Muscle of arm (tissue), 1 donor: ENCODE measurements at regions not wholly inside any gene's neighbourhood (a gene's known extent, or its start where the extent isn't known, plus 50 kb on each side); places are given as distances from the start of the nearest gene placed in this dataset.
A peak's percentile ranks its signal among the peaks of the same experiment; 100 is the strongest.
"Not testable (repeated sequence)": the region's sequence is repeated elsewhere in the genome, so short reads cannot be mapped to it uniquely, and the experiment has no call there.

Experiments used
- DNase-seq: peaks from one replicate; pipeline ENCODE4 v3.0.0-alpha.2; 2013

- no peak for DNase-seq
Observed at GRCh38 chr3:34634939-34635338, 836.5 kb downstream of the PDCD6IP start.

GRCh38 chr3:34635352-34635850 lies 837.0 kb downstream of the PDCD6IP start:
- DNase-seq: no peak

- no peak for DNase-seq
Observed at GRCh38 chr3:34646911-34647460, 848.6 kb downstream of the PDCD6IP start.

DNA sequence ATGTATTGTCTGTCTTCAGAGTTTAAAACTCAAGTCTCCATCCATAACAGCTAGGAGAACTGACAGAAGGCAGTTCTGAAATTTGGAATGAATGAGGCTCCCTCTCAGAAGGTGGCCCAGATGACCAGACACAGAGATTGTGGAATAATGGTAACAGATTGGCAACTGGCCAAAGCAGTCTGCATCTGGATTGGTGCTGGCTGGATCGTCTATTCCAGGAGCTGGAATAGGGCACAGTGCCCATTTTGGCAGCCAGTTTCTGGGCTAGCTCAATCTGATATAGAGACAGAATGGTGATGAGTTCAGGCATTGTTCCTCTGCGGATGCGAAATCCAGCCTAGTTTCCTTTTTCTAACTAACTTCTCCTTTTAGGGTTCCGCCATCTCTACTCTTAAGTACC lies 851.7 kb downstream of the PDCD6IP start:
- DNase-seq: no peak

DNA sequence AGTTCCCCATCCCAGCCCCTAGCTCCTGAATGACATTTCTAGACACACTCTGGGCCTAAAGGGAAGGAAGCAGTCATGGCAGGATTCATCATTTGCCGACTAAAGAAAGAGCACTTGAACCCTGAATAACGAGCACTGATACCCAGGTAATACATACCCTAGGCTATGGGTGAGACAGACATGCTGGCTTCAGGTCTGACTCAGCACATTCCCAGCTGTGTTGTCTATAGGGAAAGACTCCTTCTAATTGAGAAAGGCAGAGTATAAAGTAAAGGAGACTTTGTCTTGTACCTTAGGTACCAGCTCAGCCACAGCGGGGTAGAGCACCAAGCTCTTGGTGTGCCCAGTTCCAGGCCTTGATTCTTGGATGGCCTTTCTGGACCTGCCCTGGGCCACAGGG lies 870.5 kb downstream of the PDCD6IP start:
- DNase-seq: no peak

DNA sequence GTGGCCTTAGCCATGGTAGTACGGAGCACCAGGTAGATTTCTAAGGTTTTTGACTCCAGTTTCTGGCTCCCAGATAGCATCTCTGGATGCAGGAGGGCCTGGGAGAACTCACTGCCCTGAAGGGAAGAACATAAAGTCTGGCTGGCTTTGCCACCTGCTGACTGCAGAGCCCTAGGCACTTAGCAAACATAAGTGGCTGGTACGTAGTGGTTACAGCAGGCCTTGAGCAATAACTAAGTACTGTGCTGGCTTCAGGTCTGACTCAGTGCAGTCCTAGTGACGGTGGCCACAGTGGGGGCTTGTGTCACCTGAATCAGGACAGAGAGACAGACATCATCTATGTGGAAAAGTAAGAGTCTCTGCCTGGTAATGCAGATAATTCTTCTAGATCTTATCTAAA lies 871.1 kb downstream of the PDCD6IP start:
- DNase-seq: no peak

- DNase-seq: no peak
Observed at GRCh38 chr3:34675383-34676120, 877.1 kb downstream of the PDCD6IP start.

DNA sequence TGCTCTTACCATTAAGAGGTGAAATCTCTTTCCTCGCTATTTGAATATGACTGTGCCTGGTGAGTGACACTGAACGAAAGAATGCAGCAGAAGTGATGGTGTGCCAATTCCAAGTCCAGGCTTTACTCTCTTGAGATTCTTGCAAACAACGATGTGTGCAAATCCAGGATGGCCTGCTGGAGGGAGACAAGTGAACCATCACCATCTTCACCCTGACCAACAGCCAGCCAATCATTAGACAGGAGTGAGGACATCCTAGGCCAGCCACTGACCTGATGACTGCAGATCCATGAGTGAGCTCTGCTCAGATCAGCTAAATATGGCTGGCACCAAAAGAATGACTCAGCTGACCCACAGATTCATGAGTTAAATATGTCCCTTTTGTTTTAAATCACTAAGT lies 878.0 kb downstream of the PDCD6IP start:
- no peak for DNase-seq

GRCh38 chr3:34678575-34678974 lies 880.1 kb downstream of the PDCD6IP start:
- DNase-seq: no peak

DNA sequence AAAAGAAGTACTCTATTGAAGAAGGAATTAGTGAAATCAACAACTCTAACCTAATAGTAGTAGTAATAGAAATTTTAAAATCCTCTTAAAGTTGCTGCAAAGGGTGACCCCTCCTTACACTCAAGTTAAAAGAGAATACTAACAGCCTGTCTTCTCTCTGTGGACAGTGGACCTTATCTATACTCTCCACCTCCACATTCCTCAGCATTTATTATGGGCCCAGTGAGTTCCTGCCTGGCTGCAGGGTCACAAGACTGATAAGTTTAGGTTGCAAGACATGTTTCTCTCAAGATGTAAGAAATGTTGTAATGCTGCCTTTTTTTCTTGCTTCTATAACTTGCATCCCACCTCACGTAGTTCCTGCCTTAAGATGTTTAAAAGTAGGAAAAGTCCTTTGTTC lies 880.6 kb downstream of the PDCD6IP start:
- DNase-seq: not testable (repeated sequence)

DNA sequence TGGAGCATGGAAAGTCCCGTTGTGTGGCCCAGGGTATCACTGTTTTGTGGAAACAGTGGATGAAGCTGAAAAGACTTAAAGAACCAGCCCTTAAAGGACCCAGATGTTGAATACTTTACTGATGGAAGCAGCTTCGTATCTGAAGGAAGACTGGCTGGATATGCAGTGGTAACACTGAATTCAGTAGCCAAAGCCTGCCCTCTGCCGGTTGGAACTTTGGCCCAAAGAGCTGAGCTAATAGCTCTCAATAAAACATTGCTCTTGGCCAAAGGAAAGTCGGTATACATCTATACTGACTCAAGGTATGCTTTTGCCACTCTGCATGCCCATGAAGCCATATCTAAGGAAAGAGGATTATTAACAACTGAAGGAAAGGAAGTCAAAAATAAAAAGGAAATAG lies 885.4 kb downstream of the PDCD6IP start:
- DNase-seq: peak; percentile 23

DNA sequence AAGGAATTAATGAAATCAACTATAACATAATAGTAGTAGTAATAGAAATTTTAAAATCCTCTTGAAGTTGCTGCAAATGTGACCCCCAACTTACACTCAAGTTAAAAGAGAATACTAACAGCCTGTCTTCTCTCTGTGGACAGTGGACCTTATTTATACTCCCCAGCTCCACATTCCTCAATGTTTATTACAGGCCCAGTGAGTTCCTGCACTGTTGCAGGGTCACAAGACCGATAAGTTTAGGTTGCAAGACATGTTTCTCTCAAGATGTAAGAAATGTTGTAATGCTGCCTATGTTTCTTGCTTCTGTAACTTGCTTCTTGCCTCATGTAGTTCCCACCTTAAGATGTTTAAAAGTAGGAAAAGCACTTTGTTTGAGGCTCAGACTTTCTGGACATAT lies 888.1 kb downstream of the PDCD6IP start:
- DNase-seq: no peak

- DNase-seq: no peak
Observed at GRCh38 chr3:34687671-34688070, 889.2 kb downstream of the PDCD6IP start.

GRCh38 chr3:34696831-34697230 lies 898.4 kb downstream of the PDCD6IP start:
- no peak for DNase-seq

GRCh38 chr3:34703053-34703452 lies 904.6 kb downstream of the PDCD6IP start:
- no peak for DNase-seq

GRCh38 chr3:34724916-34725499 lies 914.3 kb upstream of the ARPP21 start:
- no peak for DNase-seq

DNA sequence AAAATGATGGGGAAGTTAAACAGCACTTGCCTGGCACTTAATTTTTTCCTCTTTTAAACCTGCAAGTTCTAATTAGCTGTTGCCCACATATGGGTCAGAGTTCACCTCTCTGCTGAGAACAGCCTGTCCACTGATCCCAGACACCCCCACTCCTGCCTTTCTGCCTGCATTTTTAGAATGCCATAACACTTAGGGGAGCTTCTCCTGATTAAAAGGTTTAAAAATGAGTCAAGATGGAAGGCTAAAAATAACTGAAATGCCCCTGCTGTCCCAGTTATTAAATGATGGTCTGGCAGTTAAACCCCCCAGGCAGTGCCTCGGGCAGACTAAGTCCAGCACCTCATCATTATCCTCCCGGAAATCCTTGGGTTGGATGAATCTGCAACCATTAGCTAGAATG lies 913.6 kb upstream of the ARPP21 start:
- DNase-seq: no peak

GRCh38 chr3:34727700-34728099 lies 911.6 kb upstream of the ARPP21 start:
- DNase-seq: no peak

GRCh38 chr3:34742151-34742550 lies 897.2 kb upstream of the ARPP21 start:
- no peak for DNase-seq

- no peak for DNase-seq
Observed at GRCh38 chr3:34758630-34759261, 880.6 kb upstream of the ARPP21 start.

GRCh38 chr3:34777386-34777785 lies 861.9 kb upstream of the ARPP21 start:
- no peak for DNase-seq

DNA sequence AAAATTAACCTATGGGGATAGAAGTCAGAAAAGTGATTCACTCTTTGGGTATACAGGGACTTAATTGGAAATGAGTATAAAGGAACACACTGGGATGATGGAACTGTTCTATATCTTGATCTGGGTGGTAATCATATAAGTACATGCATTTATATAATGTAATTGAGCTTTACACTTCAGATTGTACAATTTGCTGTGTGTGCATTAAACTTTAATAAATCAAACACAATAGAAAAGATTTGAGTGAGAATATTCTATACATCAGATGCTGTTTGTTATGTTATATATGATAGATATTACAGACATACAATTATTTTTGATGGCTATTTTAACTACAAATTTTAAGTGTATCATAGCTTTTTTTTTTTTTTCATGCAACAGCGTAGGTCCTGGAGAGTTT lies 860.2 kb upstream of the ARPP21 start:
- no peak for DNase-seq

GRCh38 chr3:34780294-34780693 lies 859.0 kb upstream of the ARPP21 start:
- no peak for DNase-seq
